ENCODE measurements at regions not wholly inside any gene's neighbourhood (a gene's known extent, or its start where the extent isn't known, plus 50 kb on each side); places are given as distances from the start of the nearest gene placed in this dataset.
A peak's percentile ranks its signal among the peaks of the same experiment; 100 is the strongest.

DNA sequence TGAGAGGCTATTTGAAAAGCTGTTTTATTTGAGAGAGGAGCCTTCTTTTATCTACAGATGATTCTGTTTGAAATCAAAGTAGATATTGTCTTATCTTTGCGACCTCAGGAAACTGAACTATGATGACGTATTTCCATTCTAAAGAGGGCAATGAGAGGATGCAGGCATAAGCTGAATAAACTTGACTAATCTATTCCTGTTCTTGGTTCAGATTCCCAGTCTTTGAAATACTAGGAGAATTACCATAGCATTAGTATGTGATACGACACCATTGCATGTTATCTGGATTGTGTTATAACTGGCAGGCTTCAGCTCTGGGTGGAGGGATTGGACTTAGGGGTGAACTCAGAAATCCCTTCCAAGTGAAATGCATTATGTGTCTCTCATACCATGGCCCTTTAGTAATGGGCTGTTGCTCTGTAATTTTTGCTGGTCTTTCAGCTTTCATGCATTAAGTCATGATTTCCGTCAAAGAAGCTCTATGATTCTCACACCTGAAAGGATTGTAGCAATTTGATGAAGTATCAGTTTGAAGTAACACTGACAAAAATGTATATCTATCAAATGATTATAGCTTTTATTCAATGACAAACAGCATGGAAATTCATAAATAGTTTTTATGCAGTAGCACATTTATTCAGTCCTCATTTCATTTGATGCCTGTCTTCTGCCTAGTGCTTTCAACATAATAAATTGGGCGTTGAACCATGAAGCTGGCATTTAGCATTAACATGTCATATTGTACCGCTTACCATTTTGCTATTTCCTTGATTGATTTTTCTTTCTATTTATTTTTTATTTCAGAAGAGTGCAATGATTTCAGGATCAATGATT, 138.4 kb upstream of the SPACA1 start:
- DNase-seq (ENCODE audit: low read depth in 2 of 2) = peak; percentile 30 to 79

DNA sequence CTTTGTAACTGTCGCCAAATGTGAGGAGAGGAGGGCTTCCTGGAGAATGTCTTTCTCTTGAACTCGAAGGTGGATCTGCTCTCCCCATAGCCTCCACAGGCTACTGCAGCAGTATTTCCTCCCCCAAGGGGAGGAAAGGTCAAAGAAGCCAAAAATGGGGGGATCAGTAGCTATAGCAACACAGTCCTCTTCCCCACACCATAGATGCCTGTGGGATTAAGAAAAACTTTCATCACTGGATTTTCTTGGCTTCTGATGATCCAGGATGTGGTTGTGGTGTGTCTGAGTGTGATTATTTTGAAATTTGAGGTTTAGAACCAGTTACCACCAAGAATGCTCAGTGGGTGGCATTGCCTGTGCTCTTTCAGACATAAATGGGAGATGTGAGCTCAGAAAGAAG, 140.1 kb upstream of the SPACA1 start:
- DNase-seq (ENCODE audit: low read depth in 2 of 2) = no peak

GRCh38 chr6:87905101-87905641, 142.5 kb upstream of the SPACA1 start:
- DNase-seq (ENCODE audit: low read depth in 2 of 2) = no peak

- no peak for DNase-seq (ENCODE audit: low read depth in 2 of 2)
Observed at GRCh38 chr6:87904011-87904410, 143.6 kb upstream of the SPACA1 start.

- DNase-seq (ENCODE audit: low read depth in 2 of 2) = no peak
Observed at GRCh38 chr6:87903323-87903722, 144.3 kb upstream of the SPACA1 start.

DNA sequence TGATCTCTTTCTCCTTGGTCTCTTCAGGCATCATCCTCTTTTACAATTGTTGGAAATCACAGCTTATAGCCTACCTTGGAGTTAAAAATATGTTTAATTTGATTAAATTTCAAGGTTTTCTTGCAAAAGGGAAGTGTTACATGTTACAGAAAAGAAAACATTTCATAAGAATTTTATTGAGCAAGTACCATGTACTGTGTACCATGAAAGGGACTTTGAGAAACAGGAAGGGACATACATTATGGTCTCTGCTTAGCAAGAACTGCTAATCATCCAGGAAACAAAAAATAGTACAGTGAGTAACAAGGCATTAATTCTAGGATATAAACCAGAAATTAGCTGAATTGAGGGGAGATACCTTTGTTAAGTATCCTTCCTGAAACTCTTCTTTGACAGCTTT, 145.3 kb upstream of the SPACA1 start:
- DNase-seq (ENCODE audit: low read depth in 2 of 2) = no peak

- no peak for DNase-seq (ENCODE audit: low read depth in 2 of 2)
Observed at GRCh38 chr6:87901613-87902012, 146.0 kb upstream of the SPACA1 start.

DNA sequence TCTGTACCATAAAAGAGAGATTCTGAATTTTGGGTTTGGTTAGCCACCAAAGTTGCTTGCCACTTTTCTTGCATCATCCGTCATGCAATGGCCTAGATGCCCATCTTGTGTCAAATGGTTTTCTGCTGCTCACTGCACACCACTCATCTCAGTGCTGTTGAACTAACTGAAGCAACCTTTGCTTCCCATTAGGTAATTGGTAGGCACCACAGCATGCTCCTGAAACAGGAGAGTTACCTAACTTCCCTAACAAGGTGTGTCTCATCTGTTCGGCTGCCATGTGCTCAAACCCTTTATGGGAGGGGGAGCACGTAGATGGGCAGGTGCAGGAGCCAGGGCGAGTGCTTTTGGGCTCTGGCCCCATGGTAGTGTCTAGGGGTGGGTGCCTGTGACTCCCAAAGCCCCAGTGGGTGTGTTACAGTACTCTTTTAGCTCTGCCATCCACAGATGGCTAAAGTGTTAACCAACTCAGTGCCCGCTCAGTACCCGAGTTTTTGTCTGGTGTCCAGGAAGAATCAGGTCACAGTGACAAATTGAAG, 147.4 kb upstream of the SPACA1 start:
- no peak for DNase-seq (ENCODE audit: low read depth in 2 of 2)

- no peak for DNase-seq (ENCODE audit: low read depth in 2 of 2)
Observed at GRCh38 chr6:87899499-87900147, 148.0 kb upstream of the SPACA1 start.

DNA sequence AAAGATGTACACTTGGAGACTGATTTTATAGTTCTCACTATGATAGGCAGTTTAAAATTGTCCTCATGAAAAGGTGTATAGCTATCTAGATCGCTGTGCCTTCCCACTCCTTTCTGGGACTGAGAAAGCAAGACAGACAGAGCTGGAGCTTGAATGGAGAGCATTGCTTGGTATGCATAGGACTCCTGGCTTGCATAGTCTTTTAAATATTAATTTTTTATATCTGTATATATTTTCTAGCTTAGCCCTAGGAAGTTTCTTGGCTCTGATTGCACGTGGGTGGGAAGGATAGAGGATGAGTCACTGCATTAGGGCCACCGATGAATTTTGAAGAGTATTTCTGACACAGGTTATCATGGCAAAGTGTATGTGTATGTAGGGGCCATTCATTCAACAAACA, 150.0 kb upstream of the SPACA1 start:
- no peak for DNase-seq (ENCODE audit: low read depth in 2 of 2)

DNA sequence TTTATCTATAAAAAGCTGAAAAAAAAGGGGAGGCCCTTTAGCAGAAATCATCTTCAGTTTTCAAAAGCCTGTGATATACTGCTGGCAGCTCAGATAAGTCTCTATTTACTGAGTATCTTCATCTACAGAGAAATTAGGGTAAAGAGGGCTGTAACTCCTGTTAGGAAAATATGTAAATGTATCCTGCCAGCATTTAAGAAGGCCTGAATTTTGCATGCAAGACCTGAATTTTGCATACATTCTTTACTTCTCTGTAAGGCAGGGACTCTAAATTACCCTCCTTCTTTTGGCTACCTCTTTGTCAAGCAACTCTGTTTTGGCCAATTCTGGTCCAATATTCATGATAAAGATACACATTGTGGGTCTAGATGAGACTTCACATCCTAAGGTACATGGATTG, 150.6 kb upstream of the SPACA1 start:
- DNase-seq (ENCODE audit: low read depth in 2 of 2) = no peak

DNA sequence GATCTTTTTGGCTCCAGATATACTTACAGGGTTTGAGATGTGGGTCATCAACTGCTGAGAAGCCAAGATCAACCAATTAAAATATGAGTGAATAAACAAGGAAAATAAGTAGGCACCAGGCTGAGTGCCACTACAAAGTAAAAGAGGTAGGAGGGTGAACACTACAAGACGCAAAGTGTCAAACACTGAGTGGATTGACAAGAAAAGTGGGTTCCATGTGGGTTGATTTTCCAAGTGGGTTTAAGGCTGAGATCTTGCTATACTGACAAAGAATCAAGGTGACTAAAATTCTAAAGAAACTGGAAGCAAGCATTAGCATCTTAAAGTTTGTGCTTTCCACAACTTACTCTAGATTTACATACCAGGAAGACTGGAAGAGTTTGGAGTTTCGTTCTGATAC, 160.4 kb upstream of the SPACA1 start:
- no peak for DNase-seq (ENCODE audit: low read depth in 2 of 2)

DNA sequence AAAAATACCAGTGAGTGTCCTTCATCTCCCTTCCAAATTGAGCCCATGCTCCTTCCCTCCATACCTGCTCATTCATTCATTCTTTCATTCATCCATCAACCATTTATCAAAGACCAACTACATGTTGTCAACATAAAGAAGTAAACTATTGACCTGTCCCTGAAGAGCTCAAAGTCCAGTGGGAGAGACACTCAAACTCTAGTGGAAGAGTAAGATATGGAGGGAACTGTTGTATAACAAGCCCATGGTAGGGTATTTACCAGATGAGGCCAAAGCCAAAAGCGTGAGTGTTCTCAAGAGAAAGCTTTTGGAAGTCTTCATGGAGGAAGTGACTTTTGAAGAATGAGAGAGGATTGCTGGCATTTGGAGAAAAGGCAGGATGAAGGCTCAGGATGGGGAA, 163.4 kb upstream of the SPACA1 start:
- no peak for DNase-seq (ENCODE audit: low read depth in 2 of 2)

- no peak for DNase-seq (ENCODE audit: low read depth in 2 of 2)
Observed at GRCh38 chr6:87881342-87881895, 166.2 kb upstream of the SPACA1 start.

DNA sequence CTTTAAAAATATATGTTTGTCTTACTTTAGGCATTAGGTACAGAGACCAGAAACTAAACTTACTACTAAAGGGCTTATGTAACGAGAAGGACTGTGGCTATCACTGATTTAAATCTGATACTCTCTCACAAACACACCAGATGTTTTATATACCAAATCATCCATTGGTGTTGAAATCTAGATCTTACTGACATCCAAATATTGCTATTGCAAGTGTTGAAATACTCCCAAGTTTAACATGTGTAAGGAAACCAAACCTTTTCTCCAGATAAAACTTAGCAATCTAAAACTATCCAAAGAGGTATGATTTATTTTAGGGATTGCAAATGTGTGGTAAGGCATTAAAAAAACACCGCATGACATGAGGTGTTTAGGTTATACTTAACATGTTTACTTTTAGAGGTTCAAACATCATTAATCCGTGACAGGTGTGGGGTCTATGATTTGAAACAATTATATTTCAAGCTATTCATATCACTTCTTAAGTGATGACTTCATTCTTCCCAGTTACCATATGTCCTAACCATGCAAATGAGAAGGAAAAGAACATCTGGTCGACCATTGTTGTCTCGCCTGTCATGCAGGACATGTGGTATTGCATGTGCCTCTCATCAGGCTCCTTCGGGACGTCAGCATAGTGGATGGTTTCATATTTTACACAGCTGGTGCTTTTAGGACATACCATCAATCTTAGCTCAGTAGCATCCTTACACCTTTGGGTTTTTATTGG, 168.3 kb upstream of the SPACA1 start:
- DNase-seq (ENCODE audit: low read depth in 2 of 2) = no peak

DNA sequence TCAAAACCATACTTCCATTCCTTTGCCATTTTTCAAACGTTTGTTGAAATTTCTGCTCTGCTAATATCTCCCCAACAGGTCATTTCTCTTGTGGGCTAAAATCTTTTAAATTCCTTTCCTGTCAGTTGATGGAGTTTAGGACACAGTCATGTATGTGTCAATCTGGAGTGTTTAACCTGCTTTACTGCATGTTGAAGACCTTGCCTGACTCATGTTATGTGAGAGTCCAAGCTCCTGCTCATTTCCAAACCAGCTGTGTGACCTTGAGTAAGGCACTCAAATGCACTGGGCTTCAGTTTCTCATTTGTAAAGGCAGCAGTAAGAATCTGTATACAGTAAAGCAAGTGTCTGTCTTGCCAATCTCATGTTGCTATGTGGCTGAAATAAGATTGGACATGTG, 171.9 kb upstream of the SPACA1 start:
- no peak for DNase-seq (ENCODE audit: low read depth in 2 of 2)

GRCh38 chr6:87873556-87873955, 171.5 kb upstream of the AKIRIN2 start:
- no peak for DNase-seq (ENCODE audit: low read depth in 2 of 2)

- no peak for DNase-seq (ENCODE audit: low read depth in 2 of 2)
Observed at GRCh38 chr6:87870556-87870955, 168.5 kb upstream of the AKIRIN2 start.

GRCh38 chr6:87869064-87869905, 167.3 kb upstream of the AKIRIN2 start:
- DNase-seq (ENCODE audit: low read depth in 2 of 2) = no peak

GRCh38 chr6:87860902-87861301, 158.9 kb upstream of the AKIRIN2 start:
- DNase-seq (ENCODE audit: low read depth in 2 of 2) = no peak

- no peak for DNase-seq (ENCODE audit: low read depth in 2 of 2)
Observed at GRCh38 chr6:87858440-87858839, 156.4 kb upstream of the AKIRIN2 start.

Measured in dermis microvascular lymphatic vessel endothelial cell (primary cell).